ENCODE measurements at regions not wholly inside any gene's neighbourhood (a gene's known extent, or its start where the extent isn't known, plus 50 kb on each side); places are given as distances from the start of the nearest gene placed in this dataset.
A peak's percentile ranks its signal among the peaks of the same experiment; 100 is the strongest.

GRCh38 chr17:5951912-5952311 lies 118.3 kb upstream of the WSCD1 start:
- no peak for DNase-seq (ENCODE audit: low read depth)

DNA sequence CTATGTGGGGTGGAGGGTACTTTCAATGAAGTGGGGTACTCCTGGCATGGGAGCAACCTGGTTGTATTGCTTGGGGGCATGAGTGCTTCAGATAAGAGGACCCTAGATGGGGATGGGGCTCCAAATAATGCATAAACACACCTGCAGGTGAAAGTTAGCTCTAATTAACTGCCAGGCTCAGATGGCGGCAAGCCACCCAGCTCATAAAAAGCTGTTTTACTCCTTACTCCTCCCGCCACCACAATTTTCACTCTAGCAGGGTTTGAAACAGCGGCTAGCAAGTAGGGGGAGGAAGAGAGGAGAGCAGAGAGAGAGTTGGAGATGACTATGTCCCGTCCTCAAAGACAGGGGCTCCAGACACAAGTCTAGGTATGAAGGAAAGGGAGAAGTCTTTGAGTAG lies 117.7 kb upstream of the WSCD1 start:
- no peak for DNase-seq (ENCODE audit: low read depth)

- no peak for DNase-seq (ENCODE audit: low read depth)
Measured at GRCh38 chr17:5955764-5956163, 114.4 kb upstream of the WSCD1 start.

DNA sequence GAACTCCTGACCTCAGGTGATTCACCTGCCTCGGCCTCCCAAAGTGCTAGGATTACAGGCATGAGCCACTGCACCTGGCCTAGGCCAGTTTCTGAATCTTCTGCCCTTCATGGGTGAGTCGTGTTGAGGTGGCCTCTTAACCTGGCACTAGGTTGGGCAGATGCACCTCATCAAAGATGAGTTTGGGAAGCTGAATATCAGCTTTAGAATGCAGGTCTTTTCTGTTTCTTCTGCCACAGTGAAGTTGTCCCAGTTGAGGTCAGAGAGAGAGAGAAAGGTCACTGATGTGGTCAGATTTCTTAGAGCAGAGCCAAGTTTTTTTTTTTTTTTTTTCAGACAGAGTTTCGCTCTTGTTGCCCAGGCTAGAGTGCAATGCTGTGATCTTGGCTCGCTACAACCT lies 111.3 kb upstream of the WSCD1 start:
- DNase-seq (ENCODE audit: low read depth), result no peak

GRCh38 chr17:5962371-5962770 lies 107.8 kb upstream of the WSCD1 start:
- no peak for DNase-seq (ENCODE audit: low read depth)

DNA sequence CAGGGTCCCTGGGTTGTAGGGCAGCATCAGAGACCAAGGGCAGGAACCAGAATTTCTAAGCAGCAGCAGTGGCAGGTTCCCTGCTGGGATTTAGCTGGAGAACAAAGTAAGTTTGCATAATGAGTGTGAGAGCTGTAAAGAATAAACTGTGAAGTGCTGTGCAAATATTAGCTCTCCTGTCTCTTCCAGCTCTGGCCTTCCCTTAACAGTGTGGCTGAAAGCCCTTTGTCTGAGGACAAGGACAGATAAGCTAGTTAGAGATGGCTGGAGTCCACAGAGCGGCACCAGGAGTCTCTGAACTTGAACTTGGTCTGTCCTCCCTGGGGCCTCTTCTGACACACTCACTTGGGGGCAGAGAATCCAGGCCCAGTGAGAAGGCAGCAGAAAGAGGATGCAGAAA lies 98.2 kb upstream of the WSCD1 start:
- no peak for DNase-seq (ENCODE audit: low read depth)

DNA sequence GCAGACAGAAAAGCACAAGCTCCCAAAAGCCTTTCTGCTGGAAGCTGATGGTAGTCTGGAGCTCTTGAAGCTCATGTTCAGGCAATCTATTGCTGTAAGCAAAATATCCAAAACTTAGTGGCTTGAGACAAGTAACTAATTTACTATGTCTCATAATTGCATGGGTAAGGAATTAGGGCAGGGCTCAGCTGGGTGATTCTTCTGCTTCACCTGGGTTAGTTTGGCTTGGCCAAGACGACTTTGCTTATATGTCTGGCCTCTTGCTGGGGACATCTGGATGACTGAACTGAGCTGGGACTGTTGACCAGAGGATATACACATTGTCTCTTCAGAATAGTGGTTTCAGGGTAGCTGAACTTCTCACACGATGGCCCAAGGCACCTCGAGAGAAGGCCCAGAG lies 96.8 kb upstream of the WSCD1 start:
- no peak for DNase-seq (ENCODE audit: low read depth)

DNA sequence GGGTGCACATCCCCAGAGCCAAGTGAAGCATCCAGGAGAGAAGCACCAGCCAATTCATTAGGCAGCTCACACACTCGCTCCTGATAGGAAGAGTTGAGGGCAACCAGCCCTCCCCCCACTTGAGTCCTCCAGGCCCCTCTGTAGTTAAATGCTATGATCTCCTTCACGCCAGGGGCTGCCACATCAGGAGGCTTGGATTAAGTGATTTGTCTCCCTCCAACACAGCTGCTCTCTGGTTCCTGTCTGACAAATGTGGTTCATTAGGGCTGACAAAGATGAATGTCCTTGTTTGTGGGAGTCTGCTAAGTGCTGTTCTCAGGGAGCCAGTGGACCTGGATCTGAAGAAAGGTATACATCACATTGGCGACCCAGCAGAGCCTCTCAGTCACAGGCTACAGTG lies 94.5 kb upstream of the WSCD1 start:
- no peak for DNase-seq (ENCODE audit: low read depth)

- DNase-seq (ENCODE audit: low read depth), result no peak
Measured at GRCh38 chr17:5976251-5976650, 93.9 kb upstream of the WSCD1 start.

GRCh38 chr17:5978496-5978895 lies 91.7 kb upstream of the WSCD1 start:
- DNase-seq (ENCODE audit: low read depth), result no peak

DNA sequence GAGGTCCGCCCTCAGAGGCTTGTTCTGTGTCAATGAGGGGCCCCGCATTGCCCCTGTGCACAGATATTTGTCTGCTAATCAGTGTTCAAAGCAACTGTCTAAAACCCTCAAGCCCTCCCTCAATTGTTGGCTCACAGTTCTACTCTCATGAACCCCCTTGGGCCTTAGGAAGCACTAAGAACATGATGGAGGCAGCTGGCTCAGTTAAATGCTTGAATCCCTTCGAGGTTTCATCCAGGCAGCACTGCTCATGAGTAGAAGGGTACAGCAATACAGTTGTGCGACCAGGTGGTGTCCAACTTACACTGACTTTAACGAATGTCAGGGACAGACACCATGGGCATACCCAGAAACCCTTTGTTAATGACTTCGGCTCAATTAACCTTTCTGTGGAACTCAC lies 89.2 kb upstream of the WSCD1 start:
- no peak for DNase-seq (ENCODE audit: low read depth)

DNA sequence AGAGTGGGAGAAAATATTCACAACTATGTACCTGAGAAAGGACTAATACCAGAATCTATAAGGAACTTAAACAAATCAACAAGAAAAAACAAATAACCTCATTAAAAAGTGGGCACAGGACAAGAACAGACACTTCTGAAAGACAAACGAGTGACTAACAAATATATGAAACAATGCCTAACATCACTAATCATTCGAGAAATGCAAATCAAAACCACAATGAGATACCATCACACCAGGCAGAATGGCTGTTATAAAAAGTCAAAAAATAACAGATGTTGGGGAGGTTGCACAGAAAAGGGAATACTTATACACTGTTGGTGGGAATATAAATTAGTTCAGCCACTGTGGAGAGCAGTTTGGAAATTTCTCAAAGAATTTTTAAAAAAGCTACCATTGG lies 83.5 kb upstream of the WSCD1 start:
- no peak for DNase-seq (ENCODE audit: low read depth)

- no peak for DNase-seq (ENCODE audit: low read depth)
Measured at GRCh38 chr17:6000426-6000825, 69.8 kb upstream of the WSCD1 start.

- peak; percentile 13 for DNase-seq (ENCODE audit: low read depth)
Measured at GRCh38 chr17:6003221-6003620, 67.0 kb upstream of the WSCD1 start.

- DNase-seq (ENCODE audit: low read depth), result no peak
Measured at GRCh38 chr17:6005939-6006338, 64.2 kb upstream of the WSCD1 start.

- no peak for DNase-seq (ENCODE audit: low read depth)
Measured at GRCh38 chr17:6011206-6011605, 59.0 kb upstream of the WSCD1 start.

- DNase-seq (ENCODE audit: low read depth), result no peak
Measured at GRCh38 chr17:6018788-6019187, 51.4 kb upstream of the WSCD1 start.

- no peak for DNase-seq (ENCODE audit: low read depth)
Measured at GRCh38 chr17:6019959-6020358, 50.2 kb upstream of the WSCD1 start.

GRCh38 chr17:6020376-6021010 lies 49.7 kb upstream of the WSCD1 start:
- no peak for DNase-seq (ENCODE audit: low read depth)

Data from GM04504 (cell line).